BLaER1 treated with 17β-estradiol and CSF1 and Interleukin-3, amounts not matched to agents 10 nM and 100 nM (cell line): ENCODE measurements at regions not wholly inside any gene's neighbourhood (a gene's known extent, or its start where the extent isn't known, plus 50 kb on each side); places are given as distances from the start of the nearest gene placed in this dataset.
"Not testable (repeated sequence)": the region's sequence is repeated elsewhere in the genome, so short reads cannot be mapped to it uniquely, and the experiment has no call there.

Experiments used
- H3K27ac ChIP-seq, 11 experiments: shearing (Covaris generic); formaldehyde crosslinking; 2 replicates each; pipeline ENCODE4 v1.8.1; 2022
- H3K27me3 ChIP-seq, 11 experiments: shearing (Covaris generic); formaldehyde crosslinking; 2 replicates each; pipeline ENCODE4 v1.8.1; 2022
- H3K36me3 ChIP-seq, 11 experiments: shearing (Covaris generic); formaldehyde crosslinking; 2 replicates each; pipeline ENCODE4 v1.8.1; 2022
- H3K4me1 ChIP-seq, 10 experiments: shearing (Covaris generic); formaldehyde crosslinking; 2 replicates each; pipeline ENCODE4 v1.8.1; 2022
- H3K4me2 ChIP-seq, 11 experiments: shearing (Covaris generic); formaldehyde crosslinking; 2 replicates each; pipeline ENCODE4 v1.8.1; 2022
- H3K4me3 ChIP-seq, 10 experiments: shearing (Covaris generic); formaldehyde crosslinking; 2 replicates each; pipeline ENCODE4 v1.8.1; 2022
- H3K9ac ChIP-seq, 11 experiments: shearing (Covaris generic); formaldehyde crosslinking; 2 replicates each; pipeline ENCODE4 v1.8.1; 2022
- H3K9me3 ChIP-seq, 11 experiments: shearing (Covaris generic); formaldehyde crosslinking; replicated peaks in 1 of 11; 2 replicates each; pipeline ENCODE4 v1.8.1; 2022
- H4K20me1 ChIP-seq, 11 experiments: shearing (Covaris generic); formaldehyde crosslinking; 2 replicates each; pipeline ENCODE4 v1.8.1; 2022
- Cebpa-rat ChIP-seq, 11 experiments: shearing (Covaris generic); IDR thresholded peaks; 2 replicates each; pipeline ENCODE4 v1.8.1; 2022

- Histone ChIP-seq H3K4me2 (no peak overlapping the region), H3K27me3 (no peaks in the 10 kb centered on the region), H4K20me1 (no peaks in the 10 kb centered on the region), H3K36me3 (no peaks in the 10 kb centered on the region), H3K9me3 (no peaks in the 10 kb centered on the region), H3K4me3 (no peak overlapping the region), H3K9ac (no peak overlapping the region), H3K4me1 (no peaks in the 10 kb centered on the region), H3K27ac (no peak overlapping the region)
- TF ChIP-seq Cebpa-rat (IDR thresholded peaks at IDR 0.05) = no peak
These were observed 109.5 kb upstream of the MIR17HG start for GRCh38 chr13:91238036-91238435.

GRCh38 chr13:91240341-91240740 lies 107.1 kb upstream of the MIR17HG start:
- Histone ChIP-seq H3K9me3 (no peaks in the 10 kb centered on the region), H3K36me3 (no peaks in the 10 kb centered on the region), H3K27ac (no peak overlapping the region), H3K4me3 (no peak overlapping the region), H3K9ac (no peak overlapping the region), H3K4me1 (no peaks in the 10 kb centered on the region), H3K4me2 (no peak overlapping the region), H3K27me3 (no peaks in the 10 kb centered on the region), H4K20me1 (no peaks in the 10 kb centered on the region)
- TF ChIP-seq Cebpa-rat (IDR thresholded peaks at IDR 0.05) = no peak

- no peak overlapping the region for H3K27ac ChIP-seq
- no peaks in the 10 kb centered on the region for H3K36me3 ChIP-seq
- H3K27me3 ChIP-seq = no peaks in the 10 kb centered on the region
- no peaks in the 10 kb centered on the region for H3K9me3 ChIP-seq
- no peak overlapping the region for H3K9ac ChIP-seq
- H3K4me2 ChIP-seq = no peak overlapping the region
- no peaks in the 10 kb centered on the region for H4K20me1 ChIP-seq
- no peaks in the 10 kb centered on the region for H3K4me1 ChIP-seq
- no peak for TF ChIP-seq Cebpa-rat (IDR thresholded peaks at IDR 0.05)
- no peak overlapping the region for H3K4me3 ChIP-seq
These were observed 106.1 kb upstream of the MIR17HG start for GRCh38 chr13:91241221-91241933.

- H3K27ac ChIP-seq = no peak overlapping the region
- no peak overlapping the region for H3K4me3 ChIP-seq
- TF ChIP-seq Cebpa-rat (IDR thresholded peaks at IDR 0.05) = no peak
- H3K4me2 ChIP-seq = no peak overlapping the region
- H3K9ac ChIP-seq = no peak overlapping the region
- H3K27me3 ChIP-seq = no peaks in the 10 kb centered on the region
- no peaks in the 10 kb centered on the region for H3K9me3 ChIP-seq
- no peaks in the 10 kb centered on the region for H4K20me1 ChIP-seq
- H3K36me3 ChIP-seq = no peaks in the 10 kb centered on the region
- H3K4me1 ChIP-seq = no peaks in the 10 kb centered on the region
These were observed 104.8 kb upstream of the MIR17HG start for GRCh38 chr13:91242652-91243051.

- H3K4me1 ChIP-seq = no peaks in the 10 kb centered on the region
- no peak overlapping the region for H3K27ac ChIP-seq
- no peak overlapping the region for H3K4me2 ChIP-seq
- H4K20me1 ChIP-seq = no peaks in the 10 kb centered on the region
- H3K36me3 ChIP-seq = no peaks in the 10 kb centered on the region
- H3K27me3 ChIP-seq = no peaks in the 10 kb centered on the region
- H3K4me3 ChIP-seq = no peak overlapping the region
- no peak for TF ChIP-seq Cebpa-rat (IDR thresholded peaks at IDR 0.05)
- no peak overlapping the region for H3K9ac ChIP-seq
- no peaks in the 10 kb centered on the region for H3K9me3 ChIP-seq
These were observed 102.2 kb upstream of the MIR17HG start for GRCh38 chr13:91245288-91245687.

GRCh38 chr13:91247768-91248167 lies 99.7 kb upstream of the MIR17HG start:
- TF ChIP-seq Cebpa-rat (IDR thresholded peaks at IDR 0.05) = no peak
- Histone ChIP-seq H3K27ac (no peak overlapping the region), H3K36me3 (no peaks in the 10 kb centered on the region)

GRCh38 chr13:91248249-91248648 lies 99.2 kb upstream of the MIR17HG start:
- no peaks in the 10 kb centered on the region for H4K20me1 ChIP-seq
- no peak overlapping the region for H3K27ac ChIP-seq
- no peaks in the 10 kb centered on the region for H3K9me3 ChIP-seq
- H3K27me3 ChIP-seq = no peaks in the 10 kb centered on the region
- no peaks in the 10 kb centered on the region for H3K36me3 ChIP-seq
- H3K4me2 ChIP-seq = no peak overlapping the region
- TF ChIP-seq Cebpa-rat (IDR thresholded peaks at IDR 0.05) = no peak
- no peak overlapping the region for H3K9ac ChIP-seq
- H3K4me1 ChIP-seq = no peaks in the 10 kb centered on the region
- H3K4me3 ChIP-seq = no peak overlapping the region

More at GRCh38 chr13:91247768-91248167, 99.7 kb upstream of the MIR17HG start:
- no peak overlapping the region for H3K9ac ChIP-seq
- no peaks in the 10 kb centered on the region for H3K4me1 ChIP-seq
- H3K4me2 ChIP-seq = no peak overlapping the region
- H4K20me1 ChIP-seq = no peaks in the 10 kb centered on the region
- H3K9me3 ChIP-seq = no peaks in the 10 kb centered on the region
- H3K4me3 ChIP-seq = no peak overlapping the region
- H3K27me3 ChIP-seq = no peaks in the 10 kb centered on the region

- H3K27ac ChIP-seq = no peak overlapping the region
- H3K4me2 ChIP-seq = no peak overlapping the region
- no peaks in the 10 kb centered on the region for H3K9me3 ChIP-seq
- no peak for TF ChIP-seq Cebpa-rat (IDR thresholded peaks at IDR 0.05)
- H3K36me3 ChIP-seq = no peaks in the 10 kb centered on the region
- no peaks in the 10 kb centered on the region for H4K20me1 ChIP-seq
- H3K4me3 ChIP-seq = no peak overlapping the region
- no peak overlapping the region for H3K9ac ChIP-seq
- H3K4me1 ChIP-seq = no peaks in the 10 kb centered on the region
- H3K27me3 ChIP-seq = no peaks in the 10 kb centered on the region
These were observed 98.1 kb upstream of the MIR17HG start for GRCh38 chr13:91249370-91249769.

GRCh38 chr13:91249861-91250260 lies 97.6 kb upstream of the MIR17HG start:
- Histone ChIP-seq H3K9ac (no peak overlapping the region), H3K4me2 (no peak overlapping the region), H3K36me3 (no peaks in the 10 kb centered on the region), H3K4me3 (no peak overlapping the region), H3K9me3 (no peaks in the 10 kb centered on the region), H3K27ac (no peak overlapping the region), H3K4me1 (no peaks in the 10 kb centered on the region), H4K20me1 (no peaks in the 10 kb centered on the region), H3K27me3 (no peaks in the 10 kb centered on the region)
- TF ChIP-seq Cebpa-rat (IDR thresholded peaks at IDR 0.05) = no peak

GRCh38 chr13:91251573-91251972 lies 95.9 kb upstream of the MIR17HG start:
- H4K20me1 ChIP-seq, H3K9me3 ChIP-seq, H3K4me3 ChIP-seq, H3K36me3 ChIP-seq, H3K27ac ChIP-seq, H3K4me2 ChIP-seq, H3K27me3 ChIP-seq, H3K9ac ChIP-seq, H3K4me1 ChIP-seq: not testable (repeated sequence)
